Muscle of leg (tissue), 3 donors: ENCODE measurements at regions not wholly inside any gene's neighbourhood (a gene's known extent, or its start where the extent isn't known, plus 50 kb on each side); places are given as distances from the start of the nearest gene placed in this dataset.

Experiments used
- DNase-seq: peaks from one replicate; pipeline ENCODE4 v3.0.0; 2013
- H3K27ac ChIP-seq: one replicate; pipeline ENCODE4 v1.5.1; 2013; ENCODE audit warnings: mild to moderate bottlenecking, low read length, control low read depth
- H3K27me3 ChIP-seq: one replicate; pipeline ENCODE4 v1.6.1; 2013; ENCODE audit warnings: low read length; ENCODE audit not compliant: control insufficient read depth, insufficient read depth
- H3K36me3 ChIP-seq: one replicate; pipeline ENCODE4 v1.6.1; 2013; ENCODE audit warnings: low read length; ENCODE audit not compliant: control insufficient read depth, insufficient read depth
- H3K4me1 ChIP-seq: one replicate; pipeline ENCODE4 v1.6.1; 2013; ENCODE audit warnings: low read length; ENCODE audit not compliant: control insufficient read depth, insufficient read depth
- H3K4me3 ChIP-seq: one replicate; pipeline ENCODE4 v1.5.1; 2013; ENCODE audit warnings: low read length, control low read depth
- H3K9me3 ChIP-seq: replicated peaks from 2 replicates; pipeline ENCODE4 v1.6.1; 2013; ENCODE audit warnings: low read depth, low read length; ENCODE audit not compliant: control insufficient read depth
- WGBS: methylation state at CpG from one replicate; pipeline ENCODE4 v1.1.5; 2013; ENCODE audit warnings: missing lambda C conversion rate; ENCODE audit not compliant: insufficient coverage; 5-methylcytosine and 5-hydroxymethylcytosine counted together

DNA sequence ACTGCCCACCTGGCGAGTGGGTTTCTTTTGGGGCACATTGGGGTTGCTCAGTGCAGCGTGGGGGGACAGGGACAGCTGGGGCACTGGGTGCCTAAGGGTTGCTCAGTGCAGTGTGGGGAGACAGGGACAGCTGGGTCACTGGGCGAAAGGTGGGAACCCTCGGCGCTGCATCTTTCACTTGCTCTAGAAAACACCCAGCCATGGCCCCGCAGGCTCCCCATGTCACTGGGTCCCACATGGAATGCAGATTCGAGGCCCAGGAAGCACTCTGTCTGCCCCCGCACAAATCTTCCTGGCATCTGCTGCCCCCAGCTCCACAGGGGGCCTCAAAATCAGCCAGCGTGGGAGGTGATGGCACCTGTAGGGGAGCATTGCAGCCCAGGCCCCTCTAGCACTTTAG, 229.3 kb downstream of the BRD1 start:
- peaks cover 2% of the 10 kb centered on the region for H3K27me3 ChIP-seq
- no peaks in the 10 kb centered on the region for H3K9me3 ChIP-seq
- peaks cover 8% of the 10 kb centered on the region for H3K4me1 ChIP-seq
- WGBS, result 94% methylated on average over 5 of the region's 9 CpGs
- no peaks in the 10 kb centered on the region for H3K36me3 ChIP-seq
- no peak for DNase-seq
- no peak overlapping the region for H3K27ac ChIP-seq
- H3K4me3 ChIP-seq, result no peak overlapping the region

DNA sequence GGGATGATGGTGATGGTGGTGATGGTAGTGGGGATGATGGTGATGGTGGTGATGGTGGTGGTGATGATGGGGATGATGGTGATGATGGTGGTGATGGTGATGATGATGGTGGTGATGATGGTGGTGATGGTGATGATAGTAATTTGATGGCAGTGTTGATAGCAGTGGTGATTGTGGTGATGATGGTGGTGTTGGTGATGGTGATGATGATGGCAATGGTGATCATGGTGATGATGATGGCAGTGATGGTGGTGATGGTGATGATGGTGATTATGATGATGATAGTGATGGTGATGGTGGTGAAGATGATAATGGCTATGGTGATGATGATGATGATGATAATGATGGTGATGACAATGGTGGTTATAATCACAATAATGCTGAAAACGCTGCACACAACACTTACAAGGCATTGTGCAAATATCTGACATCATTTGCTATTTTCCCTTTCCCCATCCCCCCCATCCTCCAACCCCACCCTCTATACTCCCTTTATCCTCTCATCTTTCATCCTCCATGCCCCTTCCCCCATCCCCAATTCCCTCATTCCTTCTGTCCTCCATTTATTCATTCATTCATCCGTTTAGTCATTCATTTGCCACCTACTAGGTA, 230.1 kb downstream of the BRD1 start:
- DNase-seq, result no peak
- WGBS, result 86% methylated on average over 1 of the region's 2 CpGs

DNA sequence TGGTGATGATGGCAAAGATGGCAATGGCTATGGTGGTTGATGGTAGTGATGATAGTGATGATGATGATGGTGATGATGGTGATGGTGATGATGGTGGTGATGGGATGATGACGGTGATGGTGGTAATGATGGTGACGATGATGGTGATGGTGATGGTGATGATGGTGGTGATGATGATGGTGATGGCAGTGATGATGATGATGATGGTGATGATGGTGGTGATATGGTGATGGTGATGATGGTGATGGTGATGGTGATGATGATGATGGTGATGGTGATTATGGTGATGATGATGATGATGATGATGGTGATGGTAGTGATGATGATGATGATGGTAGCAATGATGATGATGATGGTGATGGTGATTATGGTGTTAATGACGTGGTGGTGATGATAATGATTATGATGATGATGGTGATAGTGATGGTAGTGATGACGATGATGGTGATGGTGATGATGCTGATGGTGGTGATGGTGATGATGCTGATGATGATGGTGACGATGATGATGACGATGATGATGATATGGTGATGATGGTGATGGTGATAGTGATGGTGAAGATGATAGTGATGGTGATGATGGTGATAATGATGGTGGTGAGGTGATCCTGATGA, 232.1 kb downstream of the BRD1 start:
- Histone ChIP-seq H3K4me1 (peaks cover 3% of the 10 kb centered on the region), H3K9me3 (no peaks in the 10 kb centered on the region), H3K27me3 (peaks cover 2% of the 10 kb centered on the region), H3K27ac (no peak overlapping the region), H3K36me3 (no peaks in the 10 kb centered on the region), H3K4me3 (no peak overlapping the region)
- WGBS, result 99% methylated on average over 6 of the region's 6 CpGs
- no peak for DNase-seq

More for the DNA sequence above, 230.1 kb downstream of the BRD1 start:
- no peak overlapping the region for H3K27ac ChIP-seq
- no peaks in the 10 kb centered on the region for H3K36me3 ChIP-seq
- H3K4me3 ChIP-seq, result no peak overlapping the region
- peaks cover 8% of the 10 kb centered on the region for H3K4me1 ChIP-seq
- H3K9me3 ChIP-seq, result no peaks in the 10 kb centered on the region
- H3K27me3 ChIP-seq, result peaks cover 2% of the 10 kb centered on the region

DNA sequence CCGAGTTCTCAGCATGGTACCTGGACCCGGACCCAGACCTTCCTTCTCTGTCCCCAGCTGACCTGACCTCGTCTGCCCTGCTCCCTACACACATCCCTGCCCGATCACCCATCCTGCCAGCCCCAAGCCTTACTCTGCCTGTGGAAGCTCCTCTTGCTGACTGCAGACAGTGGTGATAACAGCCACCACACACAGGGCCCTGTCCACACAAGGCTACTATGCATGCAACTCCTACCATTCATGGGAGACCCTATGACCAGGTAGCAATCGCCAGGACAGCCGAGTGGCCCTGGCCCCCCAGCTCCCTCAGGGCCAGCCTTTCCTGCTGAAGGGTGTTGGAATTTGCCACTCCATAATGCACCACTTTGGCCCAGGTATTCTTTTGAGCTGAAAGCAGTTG, 233.6 kb downstream of the BRD1 start:
- H3K27ac ChIP-seq, result no peak overlapping the region
- H3K4me3 ChIP-seq, result no peak overlapping the region
- DNase-seq, result no peak
- no peaks in the 10 kb centered on the region for H3K36me3 ChIP-seq
- WGBS, result 68% methylated on average over 4 of the region's 6 CpGs
- no peaks in the 10 kb centered on the region for H3K9me3 ChIP-seq
- H3K27me3 ChIP-seq, result peaks cover 2% of the 10 kb centered on the region
- H3K4me1 ChIP-seq, result no peaks in the 10 kb centered on the region

DNA sequence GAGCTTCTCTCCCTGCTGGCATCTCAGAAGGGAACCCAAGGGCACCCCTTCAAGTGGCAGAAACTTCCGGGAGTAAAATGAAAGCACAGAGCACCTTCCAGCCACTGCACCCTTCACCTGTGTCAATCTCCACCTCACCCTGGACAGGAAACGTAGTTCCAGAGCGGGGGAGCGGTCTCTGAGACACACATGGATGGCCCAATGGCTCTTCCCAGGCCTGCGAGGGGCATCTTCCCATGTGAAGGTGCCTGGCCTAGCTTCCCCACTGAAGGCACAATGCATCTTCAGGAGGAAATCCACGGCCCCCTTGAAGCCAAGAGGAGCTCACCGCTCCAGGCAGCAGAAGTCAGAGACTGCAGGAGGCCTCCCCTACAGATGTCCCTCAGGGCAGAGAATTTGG, 234.2 kb downstream of the BRD1 start:
- Histone ChIP-seq H3K36me3 (no peaks in the 10 kb centered on the region), H3K4me3 (no peak overlapping the region), H3K4me1 (no peaks in the 10 kb centered on the region), H3K27ac (no peak overlapping the region), H3K9me3 (no peaks in the 10 kb centered on the region), H3K27me3 (peaks cover 2% of the 10 kb centered on the region)
- WGBS, result 85% methylated on average over 7 of the region's 7 CpGs
- DNase-seq, result no peak

DNA sequence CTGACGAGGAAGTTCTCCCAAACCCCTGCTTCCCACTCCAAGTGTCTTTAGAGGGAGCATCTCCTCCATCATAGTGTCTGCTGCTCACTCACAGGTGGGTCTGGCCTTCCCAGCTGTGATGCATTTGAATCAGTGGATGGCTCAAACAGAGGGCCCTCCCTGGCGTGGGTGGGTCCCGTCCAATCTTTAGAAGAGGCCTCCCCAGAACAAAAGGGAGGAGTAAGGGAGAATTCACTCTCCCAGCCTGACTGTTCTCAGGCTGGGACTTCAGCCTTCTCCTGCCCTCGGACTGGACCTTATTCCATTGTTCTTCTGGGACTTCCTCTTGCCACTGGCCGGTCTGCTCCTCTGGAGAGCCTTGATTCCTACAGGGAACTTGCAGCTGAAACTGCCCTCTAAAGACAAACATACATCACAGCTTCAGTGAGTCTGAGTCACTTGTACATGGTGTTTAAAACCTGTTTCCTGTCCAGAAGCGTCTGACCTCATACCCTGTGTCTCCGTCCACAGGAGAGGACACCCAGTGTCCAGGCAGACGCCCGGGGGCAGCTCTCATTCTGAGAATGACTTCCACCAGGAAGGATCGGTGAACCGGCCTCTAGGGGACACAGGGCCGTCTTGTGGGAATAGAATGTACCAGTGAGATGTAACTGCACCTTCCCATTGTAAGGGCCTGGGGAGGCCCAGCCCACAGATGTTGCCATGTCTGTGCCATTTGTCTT, 234.7 kb downstream of the BRD1 start:
- WGBS, result 69% methylated on average over 10 of the region's 12 CpGs
- H3K36me3 ChIP-seq, result no peaks in the 10 kb centered on the region
- no peaks in the 10 kb centered on the region for H3K9me3 ChIP-seq
- H3K27ac ChIP-seq, result no peak overlapping the region
- H3K27me3 ChIP-seq, result no peaks in the 10 kb centered on the region
- no peak for DNase-seq
- H3K4me1 ChIP-seq, result no peaks in the 10 kb centered on the region
- no peak overlapping the region for H3K4me3 ChIP-seq

DNA sequence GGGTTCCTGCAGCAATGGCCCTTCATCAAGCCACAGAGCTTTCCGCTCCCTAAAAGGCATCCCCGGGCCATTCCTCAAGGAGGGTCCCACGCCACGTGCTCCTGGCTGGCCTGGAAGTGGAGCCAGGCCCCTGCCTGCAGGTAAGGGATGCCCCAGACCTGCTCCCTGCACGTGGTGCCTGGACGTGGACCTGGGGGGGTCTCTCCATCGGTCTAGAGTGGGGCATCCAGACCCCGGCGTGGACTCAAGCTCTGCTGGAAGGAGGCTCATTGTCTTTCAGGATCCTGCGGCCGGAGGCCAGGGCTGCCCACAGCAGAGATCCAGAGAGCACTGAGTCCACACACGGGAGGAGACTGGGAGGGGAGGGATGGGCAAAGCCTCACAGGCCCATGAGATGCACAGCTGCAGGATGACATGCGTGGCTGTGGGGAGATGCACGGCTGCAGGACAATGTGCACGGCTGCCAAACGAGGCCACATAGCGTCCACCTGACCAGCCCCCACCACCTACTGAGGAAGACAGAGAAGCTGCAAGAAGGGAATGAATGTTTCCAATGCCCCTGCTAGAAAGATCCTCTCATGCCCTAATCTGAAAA, 236.7 kb downstream of the BRD1 start:
- no peak overlapping the region for H3K4me3 ChIP-seq
- H3K4me1 ChIP-seq, result no peaks in the 10 kb centered on the region
- 82% methylated on average over 12 of the region's 17 CpGs for WGBS
- H3K27me3 ChIP-seq, result no peaks in the 10 kb centered on the region
- DNase-seq, result no peak
- no peaks in the 10 kb centered on the region for H3K36me3 ChIP-seq
- no peak overlapping the region for H3K27ac ChIP-seq
- H3K9me3 ChIP-seq, result no peaks in the 10 kb centered on the region

DNA sequence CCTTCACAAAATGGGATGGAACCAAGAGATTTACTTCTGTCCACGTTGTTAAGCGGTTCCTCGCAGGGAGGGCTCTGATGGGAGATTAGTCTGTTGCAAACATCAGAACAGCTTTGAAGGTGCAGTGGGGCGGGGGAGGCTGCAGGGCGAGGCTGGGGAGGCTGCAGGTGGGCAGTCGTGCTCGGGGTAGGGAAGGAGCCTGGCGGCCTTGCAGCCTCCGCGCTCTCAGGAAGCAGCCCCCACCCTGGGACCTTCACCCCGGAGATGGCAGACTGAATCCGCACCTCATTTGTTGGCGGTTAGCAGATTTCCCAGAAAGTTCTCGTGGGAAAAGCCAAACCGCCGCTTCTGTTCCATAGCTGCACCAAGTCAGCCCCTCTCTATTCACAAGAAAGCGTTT, 237.3 kb downstream of the BRD1 start:
- no peak for DNase-seq
- no peak overlapping the region for H3K27ac ChIP-seq
- no peaks in the 10 kb centered on the region for H3K9me3 ChIP-seq
- WGBS, result 79% methylated on average over 17 of the region's 17 CpGs
- H3K27me3 ChIP-seq, result no peaks in the 10 kb centered on the region
- H3K4me1 ChIP-seq, result no peaks in the 10 kb centered on the region
- H3K4me3 ChIP-seq, result no peak overlapping the region
- no peaks in the 10 kb centered on the region for H3K36me3 ChIP-seq

DNA sequence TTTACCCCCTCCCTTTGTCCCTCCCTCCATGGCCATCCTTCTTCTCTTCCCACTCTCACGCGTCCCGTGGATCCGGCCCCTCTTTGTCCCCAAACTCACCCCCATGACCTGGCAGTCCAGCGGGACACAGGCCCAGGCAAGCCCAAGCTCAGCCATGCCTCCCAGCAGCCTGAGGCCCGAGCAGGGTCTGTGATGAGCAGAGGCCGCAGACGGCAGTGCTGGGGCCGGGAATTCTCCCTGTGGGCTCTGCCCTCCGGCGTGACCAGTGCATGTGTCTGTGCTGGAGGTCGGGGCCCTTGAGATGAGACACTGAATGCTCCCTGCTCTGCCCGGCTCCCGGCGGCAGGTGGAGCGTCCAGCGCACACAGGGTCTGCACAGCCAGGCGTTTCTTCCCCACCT, 237.9 kb downstream of the BRD1 start:
- no peaks in the 10 kb centered on the region for H3K9me3 ChIP-seq
- no peak overlapping the region for H3K4me3 ChIP-seq
- DNase-seq, result no peak
- H3K27me3 ChIP-seq, result no peaks in the 10 kb centered on the region
- no peaks in the 10 kb centered on the region for H3K4me1 ChIP-seq
- WGBS, result 84% methylated on average over 15 of the region's 18 CpGs
- H3K27ac ChIP-seq, result no peak overlapping the region
- H3K36me3 ChIP-seq, result no peaks in the 10 kb centered on the region

DNA sequence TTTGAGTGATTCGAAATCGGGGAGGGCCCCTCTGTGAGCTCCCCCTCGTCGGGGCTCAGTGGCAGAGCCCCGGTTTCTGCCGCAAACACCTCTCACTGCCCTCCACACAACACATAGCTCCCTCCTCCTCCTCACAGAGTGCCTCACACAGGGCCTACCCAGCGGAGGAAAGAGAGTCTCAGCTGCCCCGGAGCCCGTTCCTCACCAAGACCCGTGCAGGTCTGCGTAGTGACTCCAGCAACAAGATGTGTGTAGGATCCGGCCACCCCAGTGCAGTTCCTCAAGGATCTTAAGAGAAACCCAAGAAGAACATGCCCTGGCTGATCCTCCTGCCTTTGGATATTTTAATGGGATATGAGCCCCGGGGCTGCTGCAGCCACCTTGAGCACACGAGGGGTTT, 238.4 kb downstream of the BRD1 start:
- 89% methylated on average over 10 of the region's 14 CpGs for WGBS
- H3K27ac ChIP-seq, result no peak overlapping the region
- no peaks in the 10 kb centered on the region for H3K27me3 ChIP-seq
- no peaks in the 10 kb centered on the region for H3K4me1 ChIP-seq
- no peaks in the 10 kb centered on the region for H3K36me3 ChIP-seq
- no peak for DNase-seq
- H3K9me3 ChIP-seq, result no peaks in the 10 kb centered on the region
- H3K4me3 ChIP-seq, result no peak overlapping the region
